ENCODE measurements at regions not wholly inside any gene's neighbourhood (a gene's known extent, or its start where the extent isn't known, plus 50 kb on each side); places are given as distances from the start of the nearest gene placed in this dataset.
"Not testable (repeated sequence)": the region's sequence is repeated elsewhere in the genome, so short reads cannot be mapped to it uniquely, and the experiment has no call there.

DNA sequence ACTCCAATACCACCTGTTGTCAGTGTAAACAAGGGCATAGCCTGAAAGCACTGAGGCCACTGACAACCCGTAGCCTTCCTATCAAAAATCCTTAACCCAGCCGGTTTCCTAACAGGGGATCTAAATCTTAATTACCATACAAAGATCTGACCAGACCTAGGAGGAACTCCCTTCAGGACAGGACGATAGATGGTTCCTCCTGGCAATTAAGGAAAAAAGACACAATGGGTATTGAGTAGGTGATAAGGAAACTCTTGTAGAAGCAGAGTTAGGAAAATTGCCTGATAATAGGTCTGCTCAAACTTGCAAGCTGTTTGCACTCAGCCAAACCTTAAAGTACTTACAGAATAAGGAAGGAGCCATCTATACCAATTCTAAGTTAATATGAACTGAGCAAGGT lies 1517.3 kb upstream of the RAG2 start:
- DNase-seq = not testable (repeated sequence)

DNA sequence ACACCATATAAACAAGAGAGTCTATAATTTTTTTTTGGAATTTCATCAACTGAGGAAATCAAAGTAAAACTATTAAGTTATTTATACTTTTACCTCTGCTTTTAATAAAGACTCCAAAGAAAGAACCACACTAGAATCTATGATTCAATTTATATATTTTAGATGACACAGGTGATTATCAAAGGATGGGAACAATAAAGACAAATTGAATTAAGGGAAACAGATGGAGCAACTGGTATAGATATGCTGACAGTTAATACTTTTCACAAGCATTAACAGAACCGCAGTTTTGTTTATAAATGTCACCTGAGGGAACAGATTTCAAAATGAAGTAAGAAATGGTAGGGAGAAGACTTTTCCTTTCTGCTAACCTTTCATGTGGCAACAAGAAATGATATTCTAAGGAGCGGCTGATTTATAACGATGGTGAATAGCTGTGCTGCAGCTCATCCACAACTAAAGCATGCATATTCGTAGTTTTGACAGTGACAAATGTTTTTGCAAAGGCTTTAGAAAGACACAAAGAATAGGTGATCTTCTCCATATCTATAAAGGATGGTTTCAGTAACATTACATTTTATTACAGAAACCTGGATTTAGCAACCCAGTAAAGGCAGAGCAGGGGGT lies 1502.9 kb upstream of the RAG2 start:
- DNase-seq = no peak

- no peak for DNase-seq
These were observed 1497.2 kb upstream of the RAG2 start for GRCh38 chr11:38095268-38095667.

DNA sequence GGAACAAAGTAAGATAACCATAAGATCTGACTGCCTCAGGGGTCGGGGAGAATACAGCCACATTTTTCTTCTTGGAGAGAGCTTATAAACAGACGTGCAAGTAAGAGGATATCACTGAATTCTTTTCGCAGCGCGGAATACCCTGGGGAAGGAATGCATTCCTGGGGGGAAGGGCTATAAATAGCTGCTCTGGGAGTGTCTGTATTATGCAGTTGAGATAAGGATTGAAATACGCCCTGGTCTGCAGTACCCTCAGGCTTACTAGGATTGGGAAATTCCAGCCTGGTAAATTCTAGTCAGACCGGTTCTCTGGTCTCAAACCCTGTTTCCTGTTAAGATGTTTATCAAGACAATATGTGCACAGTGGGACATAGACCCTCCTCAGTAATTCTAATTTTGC lies 1491.7 kb upstream of the RAG2 start:
- DNase-seq = no peak

DNA sequence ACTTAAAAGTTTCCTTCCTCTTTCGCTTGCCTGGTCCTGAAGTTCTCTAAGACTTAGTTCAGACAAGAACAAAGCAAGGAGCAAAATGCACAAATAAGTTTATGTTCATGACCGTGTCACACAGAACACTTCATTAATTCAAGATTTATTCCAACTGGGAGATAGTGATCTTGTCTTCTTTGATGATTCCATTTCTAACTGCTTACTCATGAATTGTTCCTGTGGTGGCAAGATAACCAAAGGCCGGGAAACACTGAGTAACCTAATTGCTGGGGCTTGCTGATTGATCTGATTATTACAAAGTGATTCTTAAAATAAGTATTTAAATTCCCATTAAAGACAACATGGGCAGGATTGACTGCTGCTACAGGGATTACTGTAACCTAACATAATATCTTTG lies 1462.9 kb upstream of the RAG2 start:
- no peak for DNase-seq

- no peak for DNase-seq
These were observed 1462.1 kb upstream of the RAG2 start for GRCh38 chr11:38060136-38060535.

GRCh38 chr11:38046571-38047135 lies 1448.6 kb upstream of the RAG2 start:
- DNase-seq = no peak

DNA sequence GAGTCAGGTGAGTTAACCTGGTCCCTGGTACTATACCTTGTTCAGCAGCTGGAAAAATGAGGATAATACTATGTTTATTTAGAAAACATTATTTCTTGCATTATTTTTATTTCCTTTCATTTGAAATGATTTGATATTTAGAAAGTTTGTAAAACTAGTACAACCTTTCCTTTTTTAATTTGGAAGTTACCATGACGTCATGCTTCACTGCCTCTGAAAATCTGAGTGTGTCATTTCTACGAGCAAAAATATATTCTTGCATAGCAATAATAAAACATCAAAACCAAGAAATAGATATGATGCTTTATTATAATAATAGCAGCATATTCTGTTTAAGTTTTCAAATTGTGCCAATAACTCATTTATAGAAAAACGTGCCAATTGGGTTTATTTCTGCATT lies 1445.0 kb upstream of the RAG2 start:
- DNase-seq = no peak

DNA sequence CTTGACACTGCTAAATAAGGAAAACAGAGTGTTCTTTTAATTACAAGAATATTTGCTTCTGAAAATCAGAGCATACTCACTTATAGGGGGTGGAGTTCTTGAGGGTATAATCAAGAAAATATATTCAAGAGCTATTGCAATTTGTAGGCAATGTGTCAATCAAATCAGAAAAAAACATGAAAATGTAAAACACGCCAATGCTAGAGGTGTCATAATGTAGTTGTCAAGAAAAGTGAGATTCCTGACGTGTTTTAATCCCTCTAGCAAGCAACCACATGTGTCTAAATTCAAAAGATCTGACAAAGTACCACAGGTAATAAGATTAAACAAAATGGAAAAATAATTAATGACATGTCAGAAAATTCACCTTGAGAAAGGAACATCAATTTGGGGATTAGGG lies 1440.7 kb upstream of the RAG2 start:
- no peak for DNase-seq

- DNase-seq = no peak
These were observed 1421.2 kb upstream of the RAG2 start for GRCh38 chr11:38019072-38019775.

DNA sequence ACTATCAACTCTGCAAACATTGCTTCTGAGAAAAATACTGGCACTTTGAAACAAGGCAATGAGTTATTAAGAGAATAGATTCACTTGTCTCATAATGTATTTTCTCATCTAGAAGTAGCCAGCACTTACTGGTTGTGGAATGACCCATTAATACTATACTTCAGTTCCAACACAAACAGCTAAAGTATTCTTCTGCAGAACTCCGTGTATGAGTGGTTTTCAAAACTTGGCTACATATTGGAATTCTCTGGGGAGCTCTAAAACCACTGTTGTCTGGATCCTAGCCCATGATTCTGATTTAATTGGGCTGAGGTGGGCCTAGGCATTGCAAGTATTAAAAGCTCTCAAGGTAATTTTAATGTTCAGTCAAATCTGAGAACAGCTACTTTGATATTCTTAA lies 1416.4 kb upstream of the RAG2 start:
- DNase-seq = no peak

DNA sequence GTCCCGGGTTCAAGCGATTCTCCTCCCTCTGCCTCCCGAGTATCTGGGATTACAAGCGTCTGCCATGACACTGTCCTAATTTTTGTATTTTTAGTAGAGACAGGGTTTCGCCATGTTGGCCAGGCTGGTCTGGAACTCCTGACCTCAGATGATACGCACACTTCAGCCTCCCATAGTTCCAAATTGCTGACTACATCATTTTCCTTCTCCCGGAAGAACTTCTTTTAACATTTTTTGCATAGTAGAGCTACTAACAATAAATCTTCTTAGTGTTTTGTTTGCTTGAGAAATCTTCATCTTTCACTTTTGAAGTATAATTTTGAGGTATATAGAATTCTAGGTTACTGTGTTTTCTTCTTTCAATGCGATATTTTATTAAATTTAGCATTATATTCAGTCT lies 1415.1 kb upstream of the RAG2 start:
- no peak for DNase-seq

DNA sequence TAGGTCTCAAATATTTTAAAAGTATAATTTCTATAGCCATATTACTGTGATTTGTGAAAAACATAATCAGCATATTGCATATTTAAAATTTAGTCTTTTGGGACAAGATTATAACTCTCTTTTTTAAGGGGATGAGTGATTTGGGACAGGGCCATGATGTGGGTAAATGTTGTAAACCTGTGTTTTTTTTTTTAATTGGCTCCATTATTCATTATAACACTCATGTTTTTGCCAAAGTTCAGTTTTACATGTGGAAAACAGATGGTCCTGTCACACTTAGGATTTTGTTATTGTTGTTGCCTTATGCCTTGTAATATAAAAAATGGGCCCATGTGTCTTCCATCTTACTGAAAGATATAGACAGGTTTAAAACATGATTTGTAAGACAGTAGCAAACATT lies 1413.5 kb upstream of the RAG2 start:
- DNase-seq = no peak

GRCh38 chr11:38009932-38010331 lies 1411.9 kb upstream of the RAG2 start:
- DNase-seq = no peak

DNA sequence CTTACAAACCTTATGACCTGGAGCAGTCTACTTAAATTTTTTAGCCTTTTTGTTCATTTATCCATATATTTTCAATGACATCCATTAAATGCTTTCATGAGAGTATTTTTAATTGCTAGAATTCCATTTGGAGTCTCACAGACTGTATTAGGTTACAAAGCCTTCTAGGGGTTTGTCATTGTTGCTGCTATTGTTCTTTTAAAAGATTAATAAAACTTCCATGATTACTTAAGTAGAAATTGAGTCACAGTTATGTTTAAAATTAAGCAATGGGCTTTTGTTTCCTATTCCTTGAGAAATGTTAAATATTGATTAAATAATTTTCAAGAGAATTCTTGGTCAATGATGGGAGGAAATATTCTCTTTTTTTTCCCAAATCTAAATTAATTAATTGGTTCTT lies 1408.4 kb upstream of the RAG2 start:
- no peak for DNase-seq

GRCh38 chr11:38005597-38005996 lies 1407.6 kb upstream of the RAG2 start:
- no peak for DNase-seq

- no peak for DNase-seq
These were observed 1401.1 kb upstream of the RAG2 start for GRCh38 chr11:37999171-37999570.

DNA sequence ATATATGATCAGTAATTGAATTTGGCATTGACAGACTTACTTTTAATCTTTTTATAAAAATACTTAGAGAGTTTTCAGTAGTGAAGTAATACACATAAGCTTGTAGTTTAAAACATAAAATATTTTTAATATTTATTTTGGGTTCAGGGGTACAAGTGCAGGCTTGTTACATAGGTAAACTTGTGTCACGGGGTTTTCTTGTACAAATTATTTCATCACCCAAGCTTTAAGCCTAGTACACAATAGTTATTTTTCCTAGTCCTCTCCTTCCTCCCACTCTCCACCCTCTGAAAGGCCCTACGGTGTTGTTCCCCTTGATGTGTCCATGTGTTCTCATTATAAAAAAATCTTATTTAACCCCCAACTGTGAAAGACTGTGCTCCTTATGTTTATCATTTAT lies 1397.8 kb upstream of the RAG2 start:
- no peak for DNase-seq

DNA sequence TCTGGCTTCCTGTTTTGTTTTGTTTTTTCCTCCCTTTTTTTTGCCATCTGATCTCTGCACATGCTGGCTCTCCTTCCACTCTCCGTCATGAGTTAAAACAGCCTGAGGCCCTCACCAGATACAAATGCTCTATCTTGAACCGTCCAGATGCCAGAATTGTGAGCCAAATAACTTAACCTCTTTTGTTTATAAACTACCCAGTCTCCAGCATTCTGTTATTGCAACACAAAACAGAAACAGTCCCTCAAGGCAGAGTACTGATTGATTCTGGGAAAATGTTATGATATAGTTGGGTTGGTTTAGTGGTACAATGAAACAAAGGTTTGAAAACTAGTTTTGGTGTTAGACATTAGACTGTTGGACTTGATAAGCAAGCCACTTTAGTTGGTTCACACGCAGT lies 1390.0 kb upstream of the RAG2 start:
- DNase-seq = no peak

- no peak for DNase-seq
These were observed 1387.0 kb upstream of the RAG2 start for GRCh38 chr11:37984991-37985390.

GRCh38 chr11:37978647-37979046 lies 1380.6 kb upstream of the RAG2 start:
- no peak for DNase-seq

- DNase-seq = no peak
These were observed 1375.9 kb upstream of the RAG2 start for GRCh38 chr11:37973941-37974340.

GRCh38 chr11:37972691-37973090 lies 1374.7 kb upstream of the RAG2 start:
- DNase-seq = no peak

DNA sequence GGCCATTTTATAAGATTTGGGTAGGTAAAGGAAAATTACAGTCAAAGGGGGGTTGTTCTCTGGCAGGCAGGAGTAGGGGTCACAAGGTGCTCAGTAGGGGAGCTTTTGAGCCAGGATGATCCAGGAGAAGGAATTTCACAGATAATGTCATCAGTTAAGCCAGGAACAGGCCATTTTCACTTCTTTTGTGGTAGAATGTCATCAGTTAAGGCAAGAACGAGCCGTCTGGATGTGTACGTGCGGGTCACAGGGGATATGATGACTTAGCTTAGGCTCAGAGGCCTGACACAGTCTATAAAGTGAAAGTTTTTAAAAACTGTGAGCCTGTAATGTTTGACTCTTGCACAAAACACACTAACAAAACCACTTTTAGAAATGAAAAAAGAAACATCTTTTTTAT lies 1371.3 kb upstream of the RAG2 start:
- not testable (repeated sequence) for DNase-seq

GRCh38 chr11:37968148-37968547 lies 1370.1 kb upstream of the RAG2 start:
- no peak for DNase-seq

Measured in MV-4-11 (cell line).